CD4-positive, alpha-beta T cell treated with Interferon alpha-2 for 1 hour (primary cell): ENCODE measurements at regions not wholly inside any gene's neighbourhood (a gene's known extent, or its start where the extent isn't known, plus 50 kb on each side); places are given as distances from the start of the nearest gene placed in this dataset.

ENCODE experiments used
- DNase-seq, 2 donors: peaks; one replicate each; pipeline ENCODE4 v3.0.0-alpha.2; 2020 to 2022

DNA sequence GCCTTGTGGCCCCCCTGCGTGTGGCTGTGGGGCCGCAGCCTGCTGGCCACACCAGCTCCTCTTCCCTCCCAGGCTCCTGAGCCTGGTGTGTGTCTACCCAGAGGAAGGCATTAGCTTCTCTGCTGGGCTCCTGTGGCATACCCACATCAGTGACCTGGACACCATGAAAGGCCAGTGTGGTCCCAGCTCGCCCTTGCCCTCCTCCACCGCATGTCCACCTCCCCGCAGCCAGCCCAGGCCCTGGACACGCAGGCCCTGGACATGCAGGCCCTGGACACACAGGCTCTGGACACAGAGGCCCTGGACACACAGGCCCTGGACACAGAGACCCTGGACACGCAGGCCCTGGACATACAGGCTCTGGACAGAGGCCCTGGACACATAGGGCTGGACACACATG, 153.4 kb upstream of the PPP1R26 start:
- no peak for DNase-seq

GRCh38 chr9:135326633-135327152, 152.9 kb upstream of the PPP1R26 start:
- DNase-seq, result no peak

DNA sequence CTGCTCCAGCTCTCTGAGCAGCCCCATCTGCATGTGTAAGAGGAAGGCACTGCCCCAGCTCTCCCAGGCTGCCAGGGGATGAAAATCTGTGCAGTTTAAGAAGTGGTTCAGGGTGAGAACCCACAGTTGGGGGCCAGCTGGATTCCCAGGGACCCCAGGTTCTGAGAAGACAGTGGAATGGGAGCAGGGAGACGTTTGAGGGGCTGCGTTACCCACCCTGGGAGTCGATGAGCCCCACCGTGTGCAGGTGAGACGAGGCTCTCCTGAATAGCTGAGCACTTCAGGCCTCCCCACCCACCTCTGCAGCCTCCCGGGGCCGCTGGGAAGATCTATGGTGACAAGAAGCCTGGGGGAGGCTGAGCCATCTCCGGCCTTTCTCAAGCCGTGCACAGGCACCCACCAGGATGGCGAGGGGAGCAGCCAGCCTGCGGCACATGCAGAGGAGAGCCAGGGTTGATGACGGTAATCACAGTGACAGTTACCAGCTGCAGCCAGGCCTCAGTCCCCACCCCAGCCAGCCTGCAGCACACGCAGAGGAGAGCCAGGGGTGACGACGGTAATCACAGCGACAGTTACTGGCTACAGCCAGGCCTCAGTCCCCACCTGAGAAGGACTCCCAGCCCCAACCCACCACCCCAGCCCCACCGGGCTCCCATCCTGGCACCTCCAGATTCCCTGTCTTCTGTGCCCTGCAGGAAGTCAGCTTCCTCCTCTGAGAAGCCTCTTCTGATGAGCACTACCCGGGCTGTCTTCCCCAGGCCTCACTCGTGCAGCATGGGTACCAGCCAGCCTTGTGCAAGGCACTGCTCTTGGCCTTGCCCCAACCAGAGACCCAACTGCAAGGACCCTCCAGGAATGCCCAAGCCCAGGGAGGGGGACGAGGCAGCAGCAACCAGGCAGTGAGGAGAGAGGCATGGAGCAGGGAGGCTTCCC, 150.8 kb upstream of the PPP1R26 start:
- no peak for DNase-seq

DNA sequence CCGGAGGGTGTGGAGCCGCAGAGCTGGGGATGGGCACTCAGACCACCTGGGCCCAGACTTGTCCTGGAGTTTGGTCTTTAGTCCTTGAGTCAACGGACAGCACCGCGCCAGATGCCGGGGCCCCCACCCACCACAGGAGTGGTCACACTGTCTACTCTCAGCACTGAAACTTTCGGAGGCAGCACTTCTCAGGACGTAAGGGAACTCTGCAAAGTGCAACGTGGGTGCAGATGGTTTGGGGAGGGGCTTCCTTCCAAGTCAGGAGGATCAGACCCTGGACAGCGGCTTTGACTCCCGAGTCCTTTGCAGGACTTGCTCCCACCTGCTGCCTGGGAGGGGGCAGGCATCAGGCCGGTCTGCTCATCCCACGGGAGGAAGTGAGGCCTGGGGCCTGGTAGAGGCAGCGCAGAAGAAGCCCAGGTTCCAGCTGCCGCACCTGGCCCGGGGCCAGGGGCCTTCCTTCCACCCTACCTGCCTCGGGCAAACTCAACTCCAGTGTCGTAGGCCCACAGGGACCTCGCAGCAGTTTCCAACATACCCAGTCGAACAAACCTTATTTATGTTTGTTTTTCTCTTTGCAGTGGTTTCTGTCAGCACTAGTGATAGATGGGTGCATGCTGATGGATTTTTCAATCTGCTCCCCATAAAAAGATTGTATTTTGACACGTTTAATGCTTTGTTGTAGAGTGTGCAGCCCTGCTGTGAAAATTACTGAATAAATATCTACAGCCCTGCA, 149.8 kb upstream of the PPP1R26 start:
- no peak for DNase-seq

DNA sequence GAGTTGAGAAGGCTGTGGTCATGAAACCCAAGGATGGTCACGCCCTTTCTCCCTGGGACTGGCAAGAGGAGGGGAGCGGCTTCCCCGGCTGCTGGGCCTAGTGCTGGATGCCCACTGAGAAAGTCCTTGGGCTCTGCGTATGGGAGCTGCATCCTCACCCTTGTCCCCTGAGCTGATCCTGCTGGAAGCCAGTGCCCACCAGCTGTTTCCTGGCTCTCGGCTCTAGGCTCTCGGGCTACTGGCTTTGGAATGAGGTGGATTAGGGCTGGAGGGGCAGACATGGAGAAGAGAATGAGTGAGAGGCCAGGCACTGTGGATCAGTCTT, 149.3 kb upstream of the PPP1R26 start:
- DNase-seq, result no peak

DNA sequence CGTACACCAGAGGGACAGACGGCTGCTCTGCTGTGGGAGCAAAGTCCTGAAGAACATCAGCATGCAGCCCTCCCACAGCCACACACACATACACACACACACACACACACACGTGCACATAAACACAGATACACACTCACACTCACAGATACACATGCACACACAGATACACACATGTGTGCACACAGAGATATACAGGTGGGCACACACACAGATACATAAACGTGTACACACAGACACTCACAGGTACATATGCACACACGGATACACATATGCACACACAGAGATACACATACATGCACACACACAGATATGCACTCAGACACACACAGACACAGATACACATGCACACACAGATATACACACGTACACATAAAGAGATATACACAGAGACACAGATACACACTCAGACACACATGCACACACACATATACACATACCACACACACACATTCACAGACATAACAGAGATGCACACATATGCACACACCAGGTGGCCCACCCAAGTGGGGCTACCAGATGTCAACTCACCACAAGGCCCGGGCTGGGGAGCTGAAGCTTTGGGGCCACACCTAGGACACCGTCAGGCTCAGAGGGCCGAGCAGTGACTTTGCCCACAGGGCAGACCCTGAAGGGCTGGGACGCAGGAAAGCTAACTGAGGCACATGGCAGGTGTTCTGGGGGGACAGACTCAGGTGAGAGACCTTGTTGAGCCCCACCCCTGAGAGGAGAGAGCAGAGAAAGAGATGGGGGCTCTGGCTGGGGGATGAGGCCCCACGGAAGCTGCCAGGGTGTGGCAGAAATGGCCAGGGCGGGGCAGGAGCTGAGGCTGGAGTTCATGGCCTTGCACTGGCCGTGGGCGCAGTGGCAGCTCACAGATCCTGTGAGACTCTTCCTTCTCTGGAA, 148.6 kb upstream of the PPP1R26 start:
- DNase-seq, result no peak

GRCh38 chr9:135332516-135332915, 147.1 kb upstream of the PPP1R26 start:
- DNase-seq, result no peak

- DNase-seq, result no peak
These were observed 146.4 kb upstream of the PPP1R26 start for GRCh38 chr9:135332979-135333748.

GRCh38 chr9:135334953-135335460, 144.6 kb upstream of the PPP1R26 start:
- no peak for DNase-seq

DNA sequence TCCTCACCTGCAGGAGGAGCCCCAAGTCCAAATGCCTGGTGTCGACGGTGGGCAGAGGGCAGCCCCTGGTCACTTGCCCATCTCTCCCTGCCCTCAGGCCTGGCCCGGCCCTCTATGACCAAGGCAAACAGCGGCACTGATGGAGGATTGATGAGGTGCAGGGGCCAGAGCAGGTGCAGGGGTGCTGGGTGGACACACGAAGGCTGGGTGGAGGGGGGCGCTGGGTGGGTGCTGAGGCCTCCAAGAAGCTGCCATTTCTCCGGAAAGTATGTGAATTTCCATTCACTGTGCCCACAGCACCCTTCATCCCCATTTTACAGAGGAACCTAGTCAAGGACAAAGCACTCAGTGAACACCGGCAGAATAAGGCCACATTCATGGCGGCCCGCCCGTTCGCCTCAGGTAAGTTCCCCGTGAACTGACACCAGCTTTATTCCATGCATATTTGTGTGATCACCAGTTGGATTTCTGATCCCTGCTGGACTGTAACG, 143.8 kb upstream of the PPP1R26 start:
- DNase-seq, result no peak

DNA sequence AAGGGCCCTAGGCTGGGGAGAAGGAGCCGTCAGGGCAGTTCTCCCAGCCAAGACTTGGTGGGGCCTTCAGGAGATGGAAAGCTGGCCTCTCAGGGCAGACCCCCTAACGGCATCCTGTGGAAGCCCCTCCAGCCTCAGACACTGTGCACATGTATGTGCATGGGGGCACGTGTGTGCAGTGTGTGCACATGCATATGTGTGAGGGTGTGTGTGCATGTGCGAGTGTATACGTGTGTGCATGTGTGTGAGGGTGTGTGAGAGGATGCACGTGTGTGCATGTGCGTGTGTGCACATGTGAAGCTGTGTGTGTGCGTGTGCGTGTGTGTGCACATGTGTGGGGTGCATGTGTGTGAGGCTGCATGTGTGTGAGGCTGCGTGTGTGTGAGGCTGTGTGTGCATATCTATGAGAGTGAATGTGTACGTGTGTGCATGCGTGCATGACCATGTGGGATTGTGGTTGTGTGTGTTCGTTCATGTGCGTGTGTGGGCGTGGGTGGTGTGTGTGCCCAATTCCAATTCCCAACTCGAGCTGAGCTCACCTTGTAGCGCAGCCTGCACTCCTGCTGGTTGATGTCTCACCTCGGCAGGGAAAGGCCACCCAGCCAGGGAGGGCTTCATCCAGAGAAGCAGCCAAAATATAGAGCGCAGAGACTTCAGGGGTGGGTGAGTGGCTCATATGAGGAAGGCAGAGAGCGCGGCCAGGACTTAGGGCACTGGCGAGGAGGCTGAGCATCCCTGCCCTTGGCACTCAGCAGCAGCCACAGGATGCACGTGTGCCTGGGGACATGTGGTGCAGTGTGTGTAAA, 142.7 kb upstream of the PPP1R26 start:
- no peak for DNase-seq

DNA sequence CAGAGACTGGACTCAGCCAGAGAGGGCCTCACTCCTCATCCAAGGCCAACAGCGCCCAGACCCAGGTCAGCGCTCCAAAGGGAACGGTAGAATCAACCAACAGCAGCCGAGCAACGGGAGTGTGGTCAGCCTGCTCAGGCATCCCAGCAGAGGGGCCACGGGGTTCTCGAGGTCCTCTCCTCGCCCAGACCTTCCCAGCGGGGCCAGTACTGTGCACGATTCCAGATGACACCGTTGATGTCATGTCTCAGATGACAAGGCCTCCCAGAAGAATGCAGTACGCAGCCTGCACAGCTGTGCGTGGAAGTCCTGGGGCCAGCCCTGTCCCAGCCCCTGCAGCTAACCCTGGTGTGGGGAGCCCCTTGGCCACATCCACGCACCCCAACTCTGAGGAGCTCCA, 141.0 kb upstream of the PPP1R26 start:
- no peak for DNase-seq

GRCh38 chr9:135339378-135339973, 140.1 kb upstream of the PPP1R26 start:
- no peak for DNase-seq

- DNase-seq, result no peak
These were observed 139.4 kb upstream of the PPP1R26 start for GRCh38 chr9:135340143-135340655.

DNA sequence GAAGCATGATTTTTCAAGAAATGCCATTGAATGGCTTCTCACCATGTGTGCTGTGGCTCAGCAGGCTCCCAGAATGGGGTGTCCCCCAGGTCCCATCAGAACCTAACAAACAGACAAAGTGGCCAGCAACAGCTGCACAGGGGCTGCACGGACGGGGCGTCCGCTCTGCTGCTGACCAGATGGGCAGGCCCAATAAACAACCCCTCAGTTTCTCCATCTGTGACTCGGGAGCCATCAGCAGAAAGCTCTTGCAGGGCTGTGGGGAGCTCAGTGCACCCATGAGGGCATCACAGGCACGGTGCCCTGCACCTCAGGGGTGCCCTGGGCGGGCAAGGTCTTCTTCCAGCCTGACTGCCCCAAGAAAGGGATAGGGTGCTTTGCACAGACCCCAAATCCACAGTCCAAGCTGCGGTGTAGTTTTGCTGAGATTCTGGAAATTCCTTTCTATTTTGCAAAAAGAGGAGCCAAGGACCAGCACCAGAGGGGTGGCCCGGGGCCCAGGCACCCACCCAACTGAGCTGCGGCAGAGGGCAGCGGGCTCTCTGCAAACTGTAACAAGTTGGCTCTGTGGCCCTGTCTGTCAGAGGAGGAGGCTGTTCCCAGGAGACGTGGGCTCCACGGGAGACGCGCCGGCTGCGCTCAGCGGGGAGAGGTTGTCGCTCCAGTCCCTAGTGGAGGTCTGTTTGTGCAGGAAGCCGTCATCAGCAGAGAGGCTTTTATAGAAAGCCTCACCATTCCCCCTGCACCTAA, 138.7 kb upstream of the PPP1R26 start:
- DNase-seq, result no peak

DNA sequence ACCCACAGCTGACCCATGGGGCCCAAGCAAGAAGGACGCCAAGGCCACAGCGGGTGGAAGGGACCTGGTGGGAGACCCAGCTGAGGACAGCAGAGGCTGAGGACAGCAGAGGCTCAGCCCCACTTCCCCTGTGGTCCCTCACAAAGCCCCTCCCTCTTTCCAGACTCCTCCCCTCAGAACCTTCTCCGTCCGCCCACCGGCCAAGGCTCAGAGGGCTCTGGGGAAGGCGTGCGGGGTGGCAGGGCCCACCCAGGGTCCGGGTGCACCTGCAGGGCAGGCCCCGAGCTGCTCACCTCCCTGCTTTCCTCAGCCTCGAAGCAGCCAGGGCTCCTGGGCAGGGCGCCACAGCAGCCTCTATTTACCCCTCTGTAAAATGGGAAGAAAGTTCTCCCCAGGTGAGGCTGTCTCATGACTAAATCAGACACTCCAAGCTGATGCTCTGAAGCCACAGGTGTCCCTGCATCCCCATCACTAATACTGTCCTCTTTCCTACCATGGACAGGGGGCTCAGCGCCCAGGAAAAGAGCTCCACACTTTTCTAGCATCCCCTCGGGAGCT, 137.9 kb upstream of the PPP1R26 start:
- no peak for DNase-seq

DNA sequence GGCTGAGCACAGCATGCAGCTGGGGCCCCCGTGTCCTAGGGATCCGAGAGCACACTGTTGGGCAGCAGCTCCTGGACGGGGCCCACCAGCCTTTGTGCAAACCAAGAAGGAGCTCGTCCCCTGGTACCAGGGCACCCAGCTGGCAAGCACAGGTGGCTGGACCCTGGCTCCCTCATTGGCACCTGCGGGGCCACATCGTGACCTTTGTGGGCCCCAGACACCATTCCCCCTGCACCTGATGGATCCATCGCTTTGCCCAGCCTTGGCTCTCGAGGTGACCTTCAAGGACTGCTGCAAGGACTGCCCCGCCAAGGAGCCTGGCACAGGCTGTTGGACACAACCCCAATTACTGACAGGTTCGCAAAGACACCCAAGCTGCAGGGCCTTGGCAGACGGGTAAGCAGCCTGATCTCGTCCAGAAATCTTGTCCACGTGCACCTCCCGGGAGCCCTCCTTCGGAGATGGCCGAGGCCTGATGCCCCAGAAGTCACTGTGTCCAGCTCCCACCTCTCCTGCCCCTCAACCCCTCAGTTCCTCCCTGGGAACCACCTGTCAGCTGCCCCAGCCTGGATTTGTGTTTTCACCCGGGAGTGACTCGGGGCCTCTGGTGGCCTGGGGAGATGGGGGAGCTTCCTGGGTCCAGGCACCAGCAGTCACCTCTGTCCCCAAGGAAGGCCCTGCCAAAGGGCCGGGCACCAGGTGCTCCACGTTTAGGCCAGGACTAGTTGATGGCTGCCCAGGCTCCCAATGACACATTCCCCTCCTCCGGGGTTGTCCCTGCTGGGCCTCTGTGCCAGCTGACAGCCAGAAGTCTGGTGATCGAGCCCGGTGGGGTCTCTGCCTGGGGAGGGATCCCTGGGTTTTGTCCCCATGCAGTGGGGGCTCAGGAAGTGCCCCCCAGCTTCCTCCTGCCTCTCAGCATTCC, 137.1 kb upstream of the PPP1R26 start:
- DNase-seq, result no peak

DNA sequence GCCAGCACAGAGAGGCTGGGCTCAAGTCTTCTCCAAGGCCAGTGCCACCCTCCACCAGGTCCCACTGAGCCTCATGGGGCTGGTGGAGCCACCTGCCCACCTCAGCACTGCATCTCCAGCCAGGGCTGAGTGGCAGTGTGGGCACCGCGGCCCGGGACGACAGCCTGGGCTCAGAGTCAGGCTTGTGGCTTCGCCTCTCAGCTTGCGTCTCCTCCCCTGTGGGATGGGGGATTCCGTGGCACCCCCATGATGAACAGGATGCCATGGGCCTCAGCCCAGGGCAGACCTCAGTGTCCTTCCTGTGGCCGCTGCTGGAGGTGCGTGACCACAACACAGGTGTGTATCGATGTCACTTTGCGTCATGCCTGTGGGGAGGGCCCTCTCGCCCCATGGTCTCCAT, 136.4 kb upstream of the PPP1R26 start:
- no peak for DNase-seq
